Stimulated activated CD4-positive, alpha-beta T cell treated with anti-CD3 and anti-CD28 coated beads, Interleukin-15, amount 100 ng/mL, for 48 hours (primary cell): ENCODE measurements at regions not wholly inside any gene's neighbourhood (a gene's known extent, or its start where the extent isn't known, plus 50 kb on each side); places are given as distances from the start of the nearest gene placed in this dataset.
"Not testable (repeated sequence)": the region's sequence is repeated elsewhere in the genome, so short reads cannot be mapped to it uniquely, and the experiment has no call there.

Experiments used
- DNase-seq, 2 donors: peaks; one replicate each; pipeline ENCODE4 v3.0.0-alpha.2; 2020; ENCODE audit warnings: low read depth in 2 of 2

- no peak for DNase-seq
These were observed 101.3 kb downstream of the AKAP11 start for GRCh38 chr13:42373048-42373812.

GRCh38 chr13:42375663-42376062 is 103.7 kb downstream of the AKAP11 start:
- no peak for DNase-seq

- no peak for DNase-seq
These were observed 105.9 kb downstream of the AKAP11 start for GRCh38 chr13:42377640-42378382.

GRCh38 chr13:42378383-42378780 is 106.4 kb downstream of the AKAP11 start:
- DNase-seq = no peak

- no peak for DNase-seq
These were observed 107.3 kb downstream of the AKAP11 start for GRCh38 chr13:42379241-42379640.

- DNase-seq = no peak
These were observed 108.6 kb downstream of the AKAP11 start for GRCh38 chr13:42380420-42381164.

GRCh38 chr13:42381165-42381425 is 109.1 kb downstream of the AKAP11 start:
- DNase-seq = no peak

- not testable (repeated sequence) for DNase-seq
These were observed 109.5 kb downstream of the AKAP11 start for GRCh38 chr13:42381426-42381825.

GRCh38 chr13:42383025-42383424 is 111.1 kb downstream of the AKAP11 start:
- DNase-seq = no peak

GRCh38 chr13:42384265-42384664 is 112.3 kb downstream of the AKAP11 start:
- DNase-seq = no peak

- no peak for DNase-seq
These were observed 116.4 kb downstream of the AKAP11 start for GRCh38 chr13:42388326-42388725.

- DNase-seq = no peak
These were observed 117.1 kb downstream of the AKAP11 start for GRCh38 chr13:42389041-42389440.

GRCh38 chr13:42392180-42392579 is 120.2 kb downstream of the AKAP11 start:
- no peak for DNase-seq

GRCh38 chr13:42392716-42393572 is 121.0 kb downstream of the AKAP11 start:
- no peak for DNase-seq

GRCh38 chr13:42393573-42394360 is 121.8 kb downstream of the AKAP11 start:
- no peak for DNase-seq

- DNase-seq = no peak
These were observed 122.4 kb downstream of the AKAP11 start for GRCh38 chr13:42394361-42394708.

GRCh38 chr13:42394711-42395085 is 122.7 kb downstream of the AKAP11 start:
- DNase-seq = no peak

GRCh38 chr13:42395086-42395821 is 123.3 kb downstream of the AKAP11 start:
- DNase-seq = no peak

- DNase-seq = peak in 1 of 2 donors; percentile 68
These were observed 124.5 kb downstream of the AKAP11 start for GRCh38 chr13:42396501-42396900.

GRCh38 chr13:42396901-42397655 is 125.1 kb downstream of the AKAP11 start:
- no peak for DNase-seq
